NCI-H1436 (cell line): ENCODE measurements at regions not wholly inside any gene's neighbourhood (a gene's known extent, or its start where the extent isn't known, plus 50 kb on each side); places are given as distances from the start of the nearest gene placed in this dataset.
"Not testable (repeated sequence)": the region's sequence is repeated elsewhere in the genome, so short reads cannot be mapped to it uniquely, and the experiment has no call there.

Experiments used
- DNase-seq: peaks from one replicate; lab custom pipeline; 2025; lab: John Stamatoyannopoulos, UW

DNA sequence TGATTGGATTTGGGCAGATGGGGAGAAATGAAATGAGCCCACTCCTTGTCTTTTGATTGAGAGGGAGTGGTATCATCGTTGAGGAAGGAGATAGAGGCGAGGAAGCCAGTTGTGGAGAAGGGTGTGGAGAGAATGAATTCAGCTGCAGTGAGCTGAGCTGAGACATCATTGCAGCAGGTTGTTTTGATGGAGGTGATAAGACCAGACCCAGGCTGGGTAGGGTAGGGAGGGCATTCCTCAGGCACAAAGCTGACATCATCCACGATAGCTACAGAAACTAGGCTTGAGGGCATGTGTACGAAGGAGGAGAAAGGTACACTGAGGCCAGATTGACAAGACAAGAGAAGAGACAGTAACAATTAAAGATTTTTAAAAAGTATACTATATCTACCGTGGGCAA, 1500.9 kb upstream of the SLC10A2 start:
- DNase-seq = no peak

DNA sequence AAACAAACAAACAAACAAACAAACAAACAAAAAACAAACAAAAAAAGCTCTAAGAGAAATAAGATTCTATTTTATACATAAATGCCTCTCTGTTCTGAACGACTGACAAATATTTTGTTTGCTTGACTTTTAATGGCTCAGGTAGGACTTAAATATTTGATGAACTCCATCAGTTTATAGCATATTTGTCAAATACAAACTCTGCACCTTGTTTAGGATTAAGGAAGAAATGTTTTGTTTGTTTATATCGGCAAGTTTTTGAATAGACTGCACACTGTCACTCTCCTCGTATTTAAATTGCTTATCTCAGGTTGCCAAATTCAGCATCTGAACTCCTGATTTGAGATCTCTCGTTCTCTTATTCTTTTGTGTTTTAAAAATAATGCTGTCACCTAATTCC, 1499.7 kb upstream of the SLC10A2 start:
- DNase-seq = no peak

DNA sequence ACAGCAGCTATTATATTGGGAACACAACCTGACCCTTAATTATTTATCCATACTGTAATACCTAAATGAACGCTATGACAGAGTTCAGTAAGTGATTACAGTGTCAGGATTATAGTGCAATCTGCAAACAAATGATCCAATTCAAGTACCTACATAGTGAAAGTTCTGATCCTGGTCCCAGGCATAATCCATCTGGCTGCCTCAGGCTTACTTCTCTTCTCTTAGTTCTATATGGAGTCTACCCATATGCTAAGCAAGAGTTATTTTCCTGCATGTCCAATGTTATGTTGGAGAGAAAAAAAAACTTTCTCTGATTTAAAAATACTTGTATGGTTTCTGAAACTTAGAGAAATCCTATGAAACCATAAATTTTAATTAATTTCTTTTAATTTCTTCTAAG, 1487.7 kb upstream of the SLC10A2 start:
- DNase-seq = no peak

DNA sequence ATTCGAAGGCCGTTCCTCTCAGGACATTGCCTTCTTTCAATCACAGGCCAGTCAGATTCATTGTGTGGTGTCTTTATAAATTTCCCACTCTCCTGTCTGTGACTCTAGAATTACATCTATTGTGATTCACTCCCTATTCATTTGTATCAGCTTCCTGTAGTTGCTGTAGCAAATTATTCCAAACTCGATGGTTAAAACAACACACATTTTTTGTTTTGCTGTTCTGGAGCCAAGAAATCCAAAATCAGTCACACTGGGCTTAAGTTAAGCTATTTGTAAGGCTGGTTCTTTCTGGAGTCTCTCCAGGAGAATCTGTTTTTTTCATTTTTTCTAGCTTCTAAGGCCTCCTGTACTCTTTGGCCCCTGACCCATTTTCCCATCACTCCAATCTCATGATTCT, 1487.0 kb upstream of the SLC10A2 start:
- no peak for DNase-seq

DNA sequence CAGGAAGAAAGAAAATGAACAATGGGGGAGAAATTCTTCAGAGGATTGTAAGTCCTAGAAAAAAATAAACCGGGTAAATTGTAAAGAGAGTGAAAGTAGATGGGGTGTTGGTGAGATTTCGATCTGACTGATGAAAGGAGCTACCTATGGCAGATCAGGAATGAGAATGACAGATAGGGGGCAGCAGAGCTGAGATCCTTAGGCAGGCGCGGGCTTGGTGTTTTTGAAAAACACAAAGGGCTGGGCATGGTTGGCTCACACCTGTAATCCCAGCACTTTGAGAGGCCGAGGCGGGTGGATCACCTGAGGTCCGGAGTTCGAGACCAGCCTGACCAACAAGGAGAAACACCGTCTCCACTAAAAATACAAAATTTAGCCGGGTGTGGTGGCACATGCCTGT, 1468.6 kb upstream of the SLC10A2 start:
- DNase-seq = no peak

DNA sequence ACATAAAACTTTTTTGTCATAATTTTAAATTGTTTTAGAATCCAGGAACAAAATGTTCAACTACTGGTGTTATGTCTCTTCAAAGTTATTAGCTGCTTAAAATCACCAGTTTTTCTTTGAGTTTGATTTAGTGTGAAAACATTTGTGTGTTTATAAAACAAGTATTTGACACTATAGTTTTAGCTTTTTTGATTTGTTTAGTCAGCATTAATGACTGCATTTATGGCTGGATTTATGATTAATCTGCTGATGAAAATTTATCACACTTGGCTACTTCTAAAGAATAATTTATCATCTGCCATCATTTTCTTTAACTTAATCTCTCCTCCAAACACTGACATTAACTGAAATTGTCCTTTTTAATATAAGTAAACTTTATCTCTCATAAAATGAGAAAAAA, 1465.9 kb upstream of the SLC10A2 start:
- DNase-seq = no peak

DNA sequence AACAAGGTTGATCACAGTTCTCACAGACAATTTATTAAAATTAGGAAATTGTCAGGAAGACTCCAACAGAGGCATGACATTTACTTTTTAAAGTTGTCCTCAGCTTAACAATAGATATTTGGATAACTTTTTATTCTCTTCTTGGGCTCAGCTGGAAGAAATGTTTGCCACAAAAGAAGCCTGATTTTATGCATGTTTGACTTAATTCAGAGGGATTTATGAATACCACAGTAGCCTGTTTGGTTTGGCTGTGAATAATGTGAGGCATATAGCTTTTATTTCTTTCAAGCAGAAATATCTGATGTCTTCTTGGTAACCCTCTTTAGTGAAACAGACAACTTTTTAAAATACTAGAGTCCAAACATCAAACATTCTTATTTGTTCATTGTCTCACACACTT, 1464.5 kb upstream of the SLC10A2 start:
- DNase-seq = no peak

DNA sequence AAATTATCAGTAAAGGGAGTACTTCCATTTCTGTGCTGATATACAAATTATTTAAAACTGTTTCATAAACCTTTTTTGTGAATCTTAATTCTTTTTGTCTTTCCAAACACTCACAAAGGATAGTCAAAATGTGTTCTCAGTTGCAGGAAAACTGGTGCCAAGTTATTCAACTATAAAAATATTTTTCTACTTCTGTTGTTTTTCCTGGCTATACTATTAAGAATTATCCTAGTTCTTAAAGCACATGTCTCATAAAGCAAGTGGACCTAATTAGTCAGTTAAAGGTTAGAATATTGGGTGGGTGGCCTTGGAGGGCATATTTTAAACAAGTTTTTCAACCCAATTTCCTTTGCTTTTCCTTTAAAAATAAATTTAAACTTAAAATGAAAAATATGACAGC, 1460.3 kb upstream of the SLC10A2 start:
- no peak for DNase-seq

DNA sequence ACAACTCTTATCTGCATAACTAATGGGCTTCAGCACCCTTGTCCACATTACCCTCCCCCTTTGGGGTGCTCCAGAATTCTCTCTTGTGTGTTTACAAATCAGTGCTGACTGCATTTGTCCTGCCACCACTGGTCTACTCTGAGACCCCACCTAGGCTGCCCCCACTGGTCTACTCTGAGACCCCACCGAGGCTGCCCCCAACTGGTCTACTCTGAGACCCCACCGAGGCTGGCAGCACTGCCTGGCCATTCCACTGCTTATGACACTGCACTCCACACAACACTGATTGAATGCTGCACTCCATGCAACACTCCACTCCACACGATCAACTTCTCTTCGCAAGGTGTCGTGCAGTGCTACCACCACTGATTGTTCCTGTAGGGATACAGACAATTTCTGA, 1459.2 kb upstream of the SLC10A2 start:
- no peak for DNase-seq

DNA sequence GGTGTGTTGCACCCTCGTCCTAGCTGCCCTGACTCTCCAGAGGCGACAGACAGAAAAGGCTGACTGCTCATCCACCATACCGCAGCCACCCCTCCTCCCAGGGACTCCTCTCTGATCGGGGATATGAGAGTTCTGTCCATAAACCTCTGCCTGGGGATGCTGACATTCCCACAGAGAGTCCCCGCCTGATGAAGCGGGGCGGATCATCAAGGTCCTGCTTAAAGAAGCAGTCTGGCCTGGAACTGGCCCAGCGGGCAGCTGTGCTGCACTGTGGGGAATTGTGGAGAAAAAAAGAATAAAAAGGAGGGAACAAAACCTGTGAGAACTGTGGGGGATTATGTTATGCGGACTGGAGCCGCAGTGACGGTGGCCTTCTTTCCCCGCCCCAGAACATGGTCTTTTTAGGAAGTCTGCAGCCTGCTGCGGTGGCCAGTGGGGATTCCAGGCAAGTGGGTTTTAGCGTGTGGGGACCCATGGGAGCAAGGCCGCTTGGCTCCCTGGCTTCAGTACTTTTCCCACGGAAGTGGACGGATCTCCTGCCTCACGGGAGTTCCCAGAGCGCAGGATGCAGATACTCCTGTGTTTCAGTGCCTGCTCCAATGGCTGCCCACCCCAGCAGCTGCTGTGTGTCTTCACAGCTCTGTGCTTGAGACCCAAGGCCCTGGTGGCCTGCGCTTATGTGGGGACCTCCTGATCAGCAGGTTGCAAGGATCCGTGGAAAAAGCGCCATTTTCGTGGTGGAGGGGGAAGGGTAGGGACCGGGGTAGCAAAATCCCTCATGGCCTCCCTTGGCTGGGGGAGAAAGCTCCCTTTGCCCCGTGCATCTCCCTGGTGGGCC, 1456.2 kb upstream of the SLC10A2 start:
- DNase-seq = no peak

DNA sequence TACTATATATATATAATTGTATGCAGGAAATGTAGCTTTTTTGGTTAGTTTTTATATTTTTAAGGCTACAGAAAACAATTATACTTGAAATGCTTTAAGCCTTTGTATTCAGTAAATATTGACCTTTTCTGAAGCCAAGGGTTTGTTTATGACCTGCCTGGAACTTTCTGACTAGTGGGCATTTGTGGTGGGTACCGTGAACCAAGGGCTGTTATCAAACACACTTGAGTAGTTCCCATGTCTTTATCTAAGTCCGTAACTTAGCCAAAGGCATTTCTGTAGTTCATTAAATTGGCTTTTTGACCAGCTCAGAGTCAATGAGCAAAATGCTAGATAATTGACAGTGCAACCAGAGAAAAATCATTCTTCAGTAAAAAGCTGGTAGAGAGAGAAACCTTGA, 1444.2 kb upstream of the SLC10A2 start:
- no peak for DNase-seq

DNA sequence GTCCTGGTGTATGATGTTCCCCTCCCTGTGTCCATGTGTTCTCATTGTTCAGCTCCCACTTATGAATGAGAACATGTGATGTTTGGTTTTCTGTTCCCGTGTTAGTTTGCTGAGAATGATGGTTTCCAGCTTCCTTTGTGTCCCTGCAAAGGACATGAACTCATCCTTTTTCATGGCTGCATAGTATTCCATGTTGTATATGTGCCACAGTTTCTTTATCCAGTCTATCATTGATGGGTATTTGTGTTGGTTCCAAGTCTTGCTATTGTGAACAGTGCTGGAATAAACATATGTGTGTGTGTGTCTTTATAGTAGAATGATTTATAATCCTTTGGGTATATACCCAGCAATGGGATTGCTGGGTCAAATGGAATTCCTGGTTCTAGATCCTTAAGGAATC, 1427.3 kb upstream of the SLC10A2 start:
- not testable (repeated sequence) for DNase-seq

DNA sequence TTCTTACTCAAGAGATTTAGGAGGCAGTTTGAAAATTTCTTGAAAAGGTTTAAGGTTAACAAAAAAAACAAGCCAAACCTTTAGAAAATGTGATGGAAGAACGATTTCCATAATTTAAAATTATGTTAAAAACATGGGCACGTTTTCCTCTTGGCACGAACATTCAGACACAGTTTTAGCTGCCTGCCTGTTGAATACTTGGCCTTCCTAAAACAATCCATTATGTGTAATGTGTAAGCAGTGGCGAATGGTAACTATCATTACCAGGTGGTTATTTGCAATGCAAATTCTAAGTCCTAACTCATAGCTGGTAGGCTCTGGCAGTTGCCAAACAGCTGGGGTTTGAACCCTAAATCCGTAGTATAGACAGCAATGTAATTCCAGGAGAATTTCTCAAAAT, 1425.7 kb upstream of the SLC10A2 start:
- no peak for DNase-seq

DNA sequence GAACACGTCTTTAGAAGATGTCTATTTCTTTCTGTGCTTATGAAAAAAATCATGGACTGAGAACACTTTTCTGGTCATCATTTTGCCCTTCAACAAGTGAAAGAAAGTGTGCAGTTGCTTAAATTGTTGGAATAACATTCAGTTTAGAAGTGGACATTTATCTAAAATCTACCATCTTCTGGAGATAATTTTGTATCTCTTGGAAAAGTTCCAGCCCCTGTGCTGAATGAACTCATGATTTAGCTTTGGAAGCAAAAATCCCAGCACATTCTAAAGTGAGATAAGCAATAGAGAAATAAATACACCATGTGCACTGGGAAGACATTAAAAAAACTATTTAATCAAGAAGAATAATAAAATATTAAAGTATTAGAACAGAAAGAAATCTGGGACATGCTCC, 1420.8 kb upstream of the SLC10A2 start:
- DNase-seq = no peak

DNA sequence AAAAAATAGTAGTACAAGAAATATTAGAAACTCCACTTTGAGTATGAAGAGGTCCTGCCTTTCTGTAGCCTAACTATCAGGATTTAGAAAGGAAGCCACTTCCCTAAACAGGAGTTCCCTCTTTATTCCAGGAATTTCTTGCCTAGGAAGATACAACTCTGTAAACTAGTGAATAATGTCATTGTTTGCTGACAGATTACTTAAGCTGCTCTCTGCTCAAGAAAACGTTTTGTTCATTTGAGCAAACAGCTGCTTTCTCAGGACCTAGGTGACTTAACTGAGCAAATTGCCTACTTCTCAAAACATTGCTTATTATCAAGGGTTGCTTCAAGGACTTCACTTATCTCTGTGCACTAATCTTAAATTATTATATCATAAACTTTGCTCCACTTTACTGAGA, 1419.4 kb upstream of the SLC10A2 start:
- no peak for DNase-seq

DNA sequence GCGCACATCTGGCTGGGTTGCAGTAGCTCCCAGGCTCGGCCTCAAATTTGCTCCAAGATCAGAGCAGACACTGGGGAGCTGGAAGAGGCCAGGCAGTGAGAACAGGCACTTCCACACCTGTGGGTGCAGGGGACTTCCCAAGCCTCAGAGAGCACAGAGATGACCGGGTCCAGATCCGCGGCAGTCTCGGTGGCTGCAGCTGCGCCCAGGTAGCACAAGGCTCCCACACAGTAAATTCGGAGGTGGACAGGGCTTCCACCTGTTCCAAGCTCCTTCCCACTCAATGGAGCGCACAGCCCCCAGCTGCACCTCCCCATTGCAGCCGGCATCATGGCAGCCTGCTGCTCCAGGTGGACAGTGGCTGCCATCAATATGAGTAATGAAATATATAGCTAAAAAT, 1417.4 kb upstream of the SLC10A2 start:
- no peak for DNase-seq

DNA sequence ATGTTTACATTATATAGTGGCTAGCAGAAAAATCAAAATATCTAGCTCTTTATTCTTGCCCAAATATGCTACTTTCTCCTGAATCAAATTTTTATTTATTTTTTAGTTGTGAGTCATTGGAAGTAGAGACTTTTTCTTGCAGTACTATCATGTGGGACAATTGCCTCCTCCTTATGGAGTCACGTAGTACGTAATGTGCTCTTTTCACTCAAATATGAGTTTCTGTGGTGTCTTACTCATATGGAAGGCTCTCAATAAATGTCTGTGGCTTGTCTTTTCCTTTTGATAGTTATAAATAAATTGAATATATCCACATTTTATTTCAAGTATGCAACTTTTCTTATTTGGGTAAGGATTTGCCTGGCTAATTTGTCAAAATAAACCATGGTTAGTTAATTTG, 1411.0 kb upstream of the SLC10A2 start:
- no peak for DNase-seq

DNA sequence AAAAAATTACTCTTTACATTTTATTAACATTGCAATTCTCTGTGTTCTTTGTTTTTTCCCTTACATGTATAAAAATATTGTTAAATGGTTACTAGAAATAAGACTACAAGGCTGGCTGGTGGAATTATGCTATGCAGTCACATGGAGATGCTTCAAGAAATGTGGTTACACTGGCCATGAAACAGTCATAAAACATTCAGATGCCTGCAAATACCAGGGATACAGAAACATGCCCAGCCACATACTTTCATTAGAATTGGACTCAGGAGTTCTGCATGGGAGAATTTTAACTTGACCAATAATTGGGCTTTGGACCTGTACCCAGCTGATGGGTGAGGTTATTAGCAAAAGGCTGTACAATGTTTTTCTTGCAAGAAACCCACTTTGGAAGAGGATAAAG, 1407.7 kb upstream of the SLC10A2 start:
- no peak for DNase-seq

DNA sequence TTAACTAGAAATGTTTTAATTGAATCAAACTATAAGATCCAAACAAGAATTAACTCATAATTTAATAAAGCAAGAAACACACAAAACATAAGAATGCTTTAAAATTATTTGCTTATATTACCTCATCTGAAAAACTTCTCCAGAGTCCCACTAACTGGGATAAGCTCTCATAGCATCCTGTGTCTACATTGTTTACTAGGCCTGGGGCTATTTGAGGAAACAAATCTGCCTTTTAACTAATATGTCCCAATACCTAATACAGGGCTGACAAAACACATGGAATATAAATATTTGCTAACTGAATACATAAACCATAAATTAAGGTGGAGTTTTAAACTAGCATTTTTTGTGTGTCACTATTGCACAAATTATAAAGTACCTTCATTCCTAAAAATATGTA, 1399.8 kb upstream of the SLC10A2 start:
- DNase-seq = no peak

DNA sequence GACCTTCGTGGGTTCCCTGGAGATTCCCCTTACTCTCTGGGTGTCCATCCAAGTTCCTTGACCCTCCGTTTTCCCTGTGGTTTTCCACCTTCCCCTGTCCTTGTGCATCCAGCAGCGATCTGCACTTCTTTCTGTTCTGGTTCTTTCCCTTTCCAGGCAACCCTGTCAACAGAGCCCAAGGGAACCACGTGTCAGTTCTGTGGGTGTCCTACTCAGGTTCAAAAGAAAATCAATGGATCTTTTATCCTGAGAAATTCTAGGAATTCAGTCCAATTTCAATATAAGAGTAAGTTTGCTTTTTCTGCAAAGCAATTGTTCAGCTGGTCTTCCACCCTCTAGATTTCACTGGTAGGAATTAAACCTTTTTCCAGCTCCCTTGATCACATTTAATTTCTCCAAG, 1394.8 kb upstream of the SLC10A2 start:
- DNase-seq = no peak

DNA sequence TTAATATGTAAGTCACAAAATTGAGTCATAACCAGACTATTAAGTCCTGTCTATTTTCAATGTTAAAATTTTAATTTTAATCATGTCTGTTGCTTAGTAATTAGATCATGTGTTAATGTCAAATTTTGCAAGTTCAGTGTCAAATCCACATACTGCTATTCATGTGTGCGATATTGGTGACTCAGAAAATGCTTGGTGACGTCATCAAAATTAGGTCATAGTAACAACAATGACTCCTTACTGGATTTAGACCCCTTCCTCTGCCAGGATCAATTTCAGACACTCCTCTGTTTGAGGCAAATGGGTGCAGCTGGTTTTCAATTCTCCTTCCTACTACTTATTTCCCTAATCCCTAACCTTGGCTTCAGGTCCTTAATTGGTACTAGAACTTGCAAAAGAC, 1394.3 kb upstream of the SLC10A2 start:
- DNase-seq = no peak

DNA sequence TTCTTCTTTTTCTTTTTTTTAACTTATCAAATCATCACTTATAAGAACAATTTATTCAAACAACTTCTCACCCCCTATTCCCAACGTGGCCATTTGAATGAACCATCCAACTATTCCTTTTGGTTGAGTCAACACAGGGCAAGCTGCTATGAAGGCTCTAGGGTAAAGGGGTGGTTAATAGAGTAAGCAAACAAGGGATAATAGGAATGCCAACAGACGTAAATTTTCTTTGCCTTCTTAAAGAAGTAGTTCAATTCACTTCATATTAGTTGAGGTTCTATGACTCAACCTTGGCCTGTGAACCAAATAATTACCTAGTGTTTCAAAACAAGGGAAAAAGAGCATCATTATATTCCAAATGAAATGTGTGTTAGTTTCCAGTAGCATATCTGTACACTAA, 1383.8 kb upstream of the SLC10A2 start:
- DNase-seq = no peak

DNA sequence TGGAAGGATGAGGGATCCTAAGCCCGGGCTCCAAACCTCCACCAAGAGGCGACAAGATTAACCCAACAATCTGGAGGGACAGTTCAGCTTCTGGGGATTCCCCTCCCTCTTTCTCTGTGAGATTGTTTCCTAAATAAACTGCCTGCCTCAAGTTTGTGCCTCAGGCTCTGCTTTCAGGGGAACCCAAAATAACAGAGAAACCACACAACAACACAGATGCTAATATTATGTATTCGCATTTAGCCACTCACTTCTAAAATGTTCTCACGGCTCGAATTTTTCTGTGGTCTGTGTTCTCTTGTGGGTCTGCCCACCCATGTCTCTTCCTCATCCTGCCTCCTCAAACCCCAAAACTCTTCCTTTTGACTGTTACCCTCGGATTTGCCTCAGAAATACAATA, 1381.1 kb upstream of the SLC10A2 start:
- no peak for DNase-seq

DNA sequence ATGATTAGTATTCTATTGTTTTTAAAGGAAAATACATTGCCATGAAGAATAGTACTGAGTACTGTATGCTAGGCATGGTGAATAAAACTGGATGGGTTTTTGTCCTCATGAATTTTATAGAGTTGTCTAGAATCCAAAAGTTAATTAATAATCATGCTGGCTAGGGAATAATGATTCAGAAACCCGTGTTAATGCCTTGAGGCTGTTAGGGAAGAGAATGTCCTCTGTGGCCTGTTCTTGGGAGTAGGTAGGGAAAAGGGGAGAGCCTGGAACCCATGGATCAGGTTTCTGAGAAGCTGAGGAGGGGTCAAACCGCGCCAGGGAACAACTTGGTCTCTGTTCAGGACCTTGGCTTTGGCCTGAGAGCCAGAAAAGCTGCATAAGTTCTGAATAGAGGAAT, 1376.3 kb upstream of the SLC10A2 start:
- DNase-seq = no peak

DNA sequence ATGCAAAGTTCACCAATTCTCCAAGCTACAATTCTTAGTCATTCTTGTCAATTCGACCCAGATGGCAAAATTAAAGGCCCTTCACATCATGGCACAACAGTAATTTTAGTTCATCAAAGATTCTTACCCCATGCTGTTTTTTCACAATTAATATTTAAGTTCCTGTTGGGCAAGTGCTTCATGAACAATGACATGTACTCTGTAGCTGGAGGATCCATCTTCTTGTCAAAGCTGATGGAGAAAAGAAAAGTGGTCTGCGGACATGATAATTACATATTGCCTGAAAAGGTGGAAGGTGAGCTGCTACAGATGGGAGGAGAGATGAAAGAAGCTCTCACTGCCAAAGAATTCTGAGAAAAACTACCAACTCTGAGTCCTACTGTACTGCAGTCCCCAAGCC, 1370.3 kb upstream of the SLC10A2 start:
- DNase-seq = no peak
